ENCODE measurements at regions not wholly inside any gene's neighbourhood (a gene's known extent, or its start where the extent isn't known, plus 50 kb on each side); places are given as distances from the start of the nearest gene placed in this dataset.
A peak's percentile ranks its signal among the peaks of the same experiment; 100 is the strongest.

DNA sequence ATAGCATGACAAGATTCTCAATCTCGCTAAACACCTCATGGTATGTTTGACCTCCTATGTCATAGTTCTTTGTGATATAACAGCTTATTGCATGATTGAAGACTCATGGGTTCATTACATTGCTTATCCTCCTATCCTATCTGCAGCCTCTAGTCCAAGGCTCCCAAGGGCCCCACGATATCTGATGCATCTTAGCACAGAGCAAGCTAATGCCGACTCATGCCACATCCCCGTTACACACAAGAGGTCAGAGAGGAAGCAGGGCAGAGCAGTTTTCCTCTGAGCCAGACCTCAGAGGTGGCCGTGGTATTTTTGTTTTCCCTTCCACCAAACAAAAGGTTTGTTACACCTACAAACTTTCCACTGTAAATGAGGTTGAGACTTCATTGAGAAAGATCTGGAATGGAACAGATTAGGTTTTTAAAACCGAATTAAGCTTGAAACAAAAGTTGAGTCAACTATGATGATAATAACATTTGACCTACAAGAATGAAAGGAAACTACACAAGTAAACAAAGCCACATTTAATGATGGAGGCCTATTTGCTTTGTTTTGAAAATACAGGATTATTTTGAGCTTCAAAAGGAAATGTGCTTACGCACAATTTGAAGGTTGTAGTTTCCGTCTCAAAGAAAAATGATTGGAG, 133.9 kb upstream of the MYLIP start:
- DNase-seq (ENCODE audit: low read depth in 2 of 2): no peak

GRCh38 chr6:15993716-15994228, 135.1 kb upstream of the MYLIP start:
- DNase-seq (ENCODE audit: low read depth in 2 of 2): no peak

GRCh38 chr6:15990179-15990578, 138.7 kb upstream of the MYLIP start:
- DNase-seq (ENCODE audit: low read depth in 2 of 2): no peak

- no peak for DNase-seq (ENCODE audit: low read depth in 2 of 2)
Observed at GRCh38 chr6:15989397-15989796, 139.5 kb upstream of the MYLIP start.

DNA sequence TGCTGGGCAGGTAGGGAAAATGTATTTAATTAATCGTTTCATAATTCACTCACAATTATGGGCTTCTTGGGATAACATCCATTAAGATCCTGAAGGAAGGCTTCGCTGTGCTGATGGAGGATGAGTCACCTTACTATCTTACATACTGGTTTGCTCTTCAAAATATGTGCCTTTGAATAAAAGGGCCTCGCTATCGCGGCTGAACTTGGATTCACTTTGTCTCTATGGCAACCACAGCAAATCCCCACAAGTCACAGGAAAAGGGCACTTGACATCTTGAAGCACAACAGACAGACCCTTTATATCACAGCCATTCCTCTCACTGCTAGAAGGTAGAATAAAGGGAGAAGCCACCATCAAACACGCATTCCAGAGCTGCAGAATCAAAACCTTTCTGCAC, 141.3 kb upstream of the MYLIP start:
- DNase-seq (ENCODE audit: low read depth in 2 of 2): no peak

DNA sequence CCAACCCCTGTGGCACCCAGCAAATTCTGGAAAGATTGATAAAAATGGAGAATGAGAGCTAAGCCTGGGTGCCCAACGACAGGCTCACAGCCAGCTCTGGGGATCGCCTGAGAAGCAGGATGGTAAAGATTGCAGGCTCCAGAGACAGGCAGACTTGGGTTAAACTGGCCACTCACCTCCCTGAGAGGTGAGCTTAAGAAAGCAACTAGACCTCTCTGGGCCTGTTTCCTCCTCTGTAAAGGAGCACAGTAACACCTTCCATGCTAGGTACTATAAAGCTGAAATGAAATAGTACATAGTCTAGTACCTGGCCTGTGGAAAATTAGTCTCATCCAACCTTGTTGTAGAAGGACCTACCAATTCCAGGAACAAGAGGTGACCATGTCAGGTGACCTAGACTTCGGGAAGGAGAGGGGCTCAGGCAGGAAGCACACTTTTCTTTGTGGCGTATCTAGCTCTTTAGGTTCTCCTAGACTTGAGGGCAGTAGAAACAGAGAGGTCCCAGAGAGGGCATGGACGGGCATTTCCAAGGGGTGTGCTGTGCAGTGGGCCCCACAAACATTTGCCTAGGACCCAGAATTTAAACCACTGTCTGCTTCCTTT, 142.8 kb upstream of the MYLIP start:
- DNase-seq (ENCODE audit: low read depth in 2 of 2): no peak

- DNase-seq (ENCODE audit: low read depth in 2 of 2): no peak
Observed at GRCh38 chr6:15985379-15985959, 143.4 kb upstream of the MYLIP start.

DNA sequence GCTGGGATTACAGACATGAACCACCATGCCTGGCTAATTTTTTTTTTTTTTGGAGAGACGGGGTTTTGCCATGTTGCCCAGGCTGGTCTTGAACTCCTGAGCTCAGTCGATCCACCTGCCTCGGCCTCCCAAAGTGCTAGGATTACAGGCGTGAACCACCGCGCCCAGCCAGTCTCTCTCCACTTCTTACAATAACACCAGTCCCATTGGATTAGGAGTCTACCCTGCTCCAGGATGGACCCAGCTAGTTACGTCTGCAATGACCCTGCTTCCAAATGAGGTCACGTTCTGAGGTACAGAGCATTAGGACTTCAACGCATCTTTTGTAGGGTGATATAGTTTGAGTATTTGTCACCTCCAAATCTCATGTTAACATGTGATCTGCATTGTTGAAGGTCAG, 146.9 kb upstream of the MYLIP start:
- no peak for DNase-seq (ENCODE audit: low read depth in 2 of 2)

DNA sequence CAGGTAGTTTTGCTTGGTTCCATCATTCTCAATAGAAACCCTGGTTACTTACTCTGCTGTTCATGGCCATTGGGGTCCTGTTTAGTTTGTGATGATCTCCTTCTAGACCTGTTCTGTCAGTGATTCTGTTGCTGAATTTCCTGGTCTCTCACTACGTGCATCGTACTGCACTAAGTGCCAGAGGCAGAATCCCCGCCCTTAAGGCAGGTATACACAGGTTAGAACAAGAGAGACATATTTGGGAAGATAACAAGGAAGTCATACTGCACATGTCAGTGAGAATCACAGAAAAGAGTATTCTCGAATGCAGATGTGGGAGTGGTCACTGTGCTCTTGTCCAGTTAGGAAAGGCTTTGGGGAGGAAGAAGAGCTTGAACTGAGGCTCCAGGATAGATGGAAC, 148.1 kb upstream of the MYLIP start:
- DNase-seq (ENCODE audit: low read depth in 2 of 2): no peak

DNA sequence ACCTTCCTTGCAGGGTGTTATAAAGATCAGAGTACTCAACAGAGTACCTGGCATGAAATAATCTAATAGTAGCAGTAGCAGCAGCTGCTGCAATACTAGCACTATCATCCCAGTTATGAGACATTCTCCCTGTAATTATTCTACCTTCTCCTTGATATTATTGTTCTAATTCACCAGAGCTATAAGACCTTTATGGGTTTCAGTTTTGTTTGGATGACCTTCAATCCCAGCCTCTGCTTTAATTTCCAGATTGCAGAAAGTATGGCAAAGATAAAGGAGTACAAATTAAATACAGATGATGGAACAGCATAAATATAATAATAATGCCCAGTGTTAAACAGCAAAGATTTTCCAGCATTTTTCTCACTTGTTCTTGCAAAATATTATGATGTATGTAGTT, 150.5 kb upstream of the MYLIP start:
- no peak for DNase-seq (ENCODE audit: low read depth in 2 of 2)

DNA sequence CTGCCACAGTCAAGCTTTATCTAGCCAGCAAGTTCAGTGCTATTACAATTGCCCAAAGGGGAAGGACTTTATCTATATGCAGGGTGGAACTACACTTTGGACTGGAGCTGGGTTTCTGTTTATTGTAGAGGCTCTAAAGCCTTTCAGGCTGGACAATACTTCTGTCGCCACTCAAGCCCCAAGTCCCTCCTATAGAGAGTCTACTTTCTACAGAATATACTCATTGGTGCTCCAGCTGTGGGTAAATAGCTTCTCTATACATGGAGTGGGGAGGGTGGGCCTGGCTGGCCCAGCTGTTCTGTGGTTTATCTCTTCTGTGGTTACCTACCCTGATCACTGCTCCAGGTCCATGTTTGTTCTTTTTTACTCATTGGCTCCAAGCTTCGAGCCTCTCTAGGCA, 151.8 kb upstream of the MYLIP start:
- no peak for DNase-seq (ENCODE audit: low read depth in 2 of 2)

DNA sequence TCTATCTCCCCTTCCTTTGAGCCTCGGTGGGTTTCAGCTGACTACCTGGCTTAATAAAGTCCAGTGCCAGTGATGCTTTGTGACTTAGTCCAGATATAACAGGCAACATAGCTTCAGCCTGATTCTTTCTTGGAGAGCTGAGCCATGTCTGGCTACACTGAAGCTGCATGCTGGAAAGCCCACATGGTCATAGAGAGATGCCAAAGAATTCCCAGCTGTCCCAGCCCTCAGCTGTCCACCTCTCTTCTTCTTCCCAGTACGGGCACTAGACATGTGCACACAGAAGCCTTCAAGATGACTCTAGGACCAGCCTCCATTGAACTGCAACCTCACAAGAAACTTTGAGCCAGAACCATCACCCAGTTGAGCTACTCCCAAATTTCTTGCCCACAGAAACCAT, 154.1 kb upstream of the MYLIP start:
- DNase-seq (ENCODE audit: low read depth in 2 of 2): no peak

- DNase-seq (ENCODE audit: low read depth in 2 of 2): no peak
Observed at GRCh38 chr6:15970517-15970916, 158.4 kb upstream of the MYLIP start.

- DNase-seq (ENCODE audit: low read depth in 2 of 2): no peak
Observed at GRCh38 chr6:15969236-15969778, 159.6 kb upstream of the MYLIP start.

DNA sequence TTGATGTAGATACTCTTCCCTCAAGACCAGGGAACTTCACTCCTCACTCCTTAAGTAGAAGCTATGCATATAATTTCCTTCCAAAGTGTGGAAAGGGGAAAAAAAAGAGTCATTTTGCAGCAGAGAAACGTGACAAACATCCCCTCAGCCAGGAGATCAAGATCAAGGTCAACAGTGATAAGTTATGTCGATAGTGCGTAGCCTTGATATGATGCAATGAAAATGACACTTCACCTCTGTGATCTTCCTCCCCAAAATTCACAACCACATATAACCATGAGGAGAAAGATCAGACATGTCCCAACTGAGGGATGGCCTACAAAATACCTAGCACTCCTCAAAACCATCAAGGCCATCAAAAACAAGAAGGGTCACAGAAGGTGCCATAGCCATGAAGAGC, 160.4 kb upstream of the MYLIP start:
- DNase-seq (ENCODE audit: low read depth in 2 of 2): no peak

DNA sequence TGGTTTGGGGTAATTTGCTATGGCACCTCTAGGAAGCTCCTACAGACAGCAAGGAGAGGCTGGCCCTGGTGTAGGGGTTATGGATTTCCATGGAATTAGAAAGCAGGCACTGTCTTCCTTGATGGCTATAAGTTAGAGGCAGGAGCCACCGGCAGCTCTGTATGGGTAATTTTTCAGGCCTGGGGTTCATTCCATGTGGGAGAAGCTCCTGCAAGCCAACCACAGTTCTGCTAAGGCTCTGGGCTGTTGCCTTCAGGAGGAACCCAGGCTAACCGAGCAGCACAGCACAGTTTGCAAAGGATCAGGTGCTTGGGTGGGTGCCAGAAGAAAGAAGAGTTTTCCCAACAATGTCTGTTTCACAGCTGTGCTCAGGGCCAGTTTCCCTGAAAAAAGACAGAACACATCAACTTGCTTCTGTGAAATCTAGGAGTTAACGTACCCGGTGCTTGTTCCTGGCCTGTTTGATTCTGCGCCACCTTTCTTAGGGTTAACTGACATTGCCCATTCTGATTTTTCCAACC, 162.8 kb upstream of the MYLIP start:
- DNase-seq (ENCODE audit: low read depth in 2 of 2): no peak

GRCh38 chr6:15962449-15962764, 166.5 kb upstream of the MYLIP start:
- peak; percentile 89 to 91 for DNase-seq (ENCODE audit: low read depth in 2 of 2)

GRCh38 chr6:15961635-15962448, 167.0 kb upstream of the MYLIP start:
- no peak for DNase-seq (ENCODE audit: low read depth in 2 of 2)

DNA sequence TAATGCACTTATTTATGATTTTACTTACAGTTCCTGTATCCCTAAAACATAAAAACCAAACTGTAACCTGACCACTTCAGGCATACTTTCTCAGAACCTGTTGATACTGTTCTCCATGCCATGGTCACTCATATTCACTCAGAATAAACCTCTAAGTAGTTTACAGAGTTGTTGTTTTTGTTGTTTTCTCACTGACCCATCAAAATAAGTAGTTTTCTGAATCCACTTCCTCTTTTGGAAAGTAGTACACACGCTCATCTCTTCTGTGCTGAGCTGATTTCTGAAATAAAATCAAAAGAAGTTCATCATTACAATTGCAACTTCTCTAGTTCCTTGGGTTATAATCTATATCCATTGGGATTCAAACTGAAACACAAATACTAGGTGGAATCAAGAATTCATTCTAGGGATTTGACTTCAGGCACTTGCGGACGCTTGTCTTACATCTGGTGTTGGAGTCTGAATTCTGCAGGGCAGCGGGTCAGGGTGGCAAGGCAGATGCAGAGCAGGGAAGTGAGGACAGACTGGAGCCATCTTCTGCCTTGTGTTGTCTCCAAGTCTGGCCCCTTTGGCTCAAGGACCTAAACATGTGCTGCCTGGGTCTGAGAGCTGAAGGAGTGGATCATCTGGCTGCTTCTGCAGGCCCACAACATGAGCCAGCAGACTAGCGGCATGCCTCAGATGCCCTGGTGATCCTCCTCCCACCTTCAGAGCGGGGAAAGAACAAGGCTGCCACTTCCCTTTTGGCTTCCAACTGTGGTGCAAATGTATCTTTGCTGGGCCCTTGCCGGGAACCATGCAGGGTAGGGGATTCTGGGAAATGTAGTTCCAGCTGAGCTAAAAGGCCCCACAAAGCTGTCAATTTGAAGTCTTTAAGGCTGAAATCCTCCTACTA, 167.9 kb upstream of the MYLIP start:
- DNase-seq (ENCODE audit: low read depth in 2 of 2): no peak

- DNase-seq (ENCODE audit: low read depth in 2 of 2): no peak
Observed at GRCh38 chr6:15957655-15958169, 171.2 kb upstream of the MYLIP start.

Data from fibroblast of skin of left quadriceps (primary cell).